Right cardiac atrium (tissue), 5 donors: ENCODE measurements at regions not wholly inside any gene's neighbourhood (a gene's known extent, or its start where the extent isn't known, plus 50 kb on each side); places are given as distances from the start of the nearest gene placed in this dataset.

ENCODE experiments used
- ATAC-seq, 2 donors: fragments of 200-7000 bp; cut with Tn5 transposase; one replicate each; pipeline versions ENCODE4 v1.8.0 to v1.9.1; 2020; ENCODE audit warnings: moderate library complexity in 2 of 2, mild to moderate bottlenecking in 1 of 2
- DNase-seq, 3 donors: peaks; one replicate each; pipeline ENCODE4 v3.0.0-alpha.2; 2020
- H3K27ac ChIP-seq: one replicate; pipeline ENCODE4 v1.5.1; 2013; ENCODE audit warnings: mild to moderate bottlenecking, low read length, control low read depth, moderate library complexity
- H3K27me3 ChIP-seq: one replicate; pipeline ENCODE4 v1.6.1; 2013; ENCODE audit not compliant: control insufficient read depth, insufficient read depth
- H3K4me1 ChIP-seq: one replicate; pipeline ENCODE4 v1.6.1; 2013; ENCODE audit warnings: low read length; ENCODE audit not compliant: control insufficient read depth, insufficient read depth
- H3K4me3 ChIP-seq: one replicate; pipeline ENCODE4 v1.5.1; 2013; ENCODE audit warnings: low read length, control low read depth
- H3K9me3 ChIP-seq: one replicate; pipeline ENCODE4 v1.6.1; 2013; ENCODE audit warnings: low read length; ENCODE audit not compliant: control insufficient read depth
- WGBS: extraction: QIAGEN DNeasy Blood & Tissue Kit; methylation state at CpG from one replicate; pipeline ENCODE4 v1.1.7; 2013; 5-methylcytosine and 5-hydroxymethylcytosine counted together
- intact Hi-C, 4 donors: fragments of 100-400 bp; cut with DNase I; formaldehyde crosslinking; loops; one replicate each; pipeline versions ENCODE4 v1.11.0 to v1.14.0; 2022 to 2023
- donor health status: healthy with polysubstance abuse.
- donor health status: DM: no; HTN: yes; CAD: no.
- donor health status: DM: no; HTN: no; CAD: no.
- donor health status: DM: no; HTN: yes; CAD: no; lungs with severe emphysema.
- donor health status: DM: yes; HTN: yes; CAD: no.

DNA sequence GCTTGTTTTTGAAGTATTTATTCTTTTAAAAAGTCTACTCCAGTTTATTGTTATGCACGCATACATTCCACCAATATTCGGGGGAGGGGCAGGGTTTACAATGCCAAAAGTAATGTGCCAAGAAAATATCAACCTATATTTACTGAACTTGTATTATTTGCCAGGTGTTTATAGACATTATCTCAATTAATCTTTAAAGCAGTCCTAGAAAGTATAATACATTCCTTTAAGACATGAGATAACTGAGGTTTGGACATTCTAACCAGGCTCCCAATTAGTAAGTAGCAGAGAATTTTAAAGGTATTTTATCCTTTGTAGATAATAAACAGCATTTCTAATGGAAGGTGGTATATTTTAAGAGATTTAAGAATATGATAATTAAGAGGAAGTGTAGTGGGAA lies 124.5 kb upstream of the LRIG3 start:
- Histone ChIP-seq H3K27ac (no peak overlapping the region), H3K4me1 (no peaks in the 10 kb centered on the region), H3K9me3 (no peaks in the 10 kb centered on the region), H3K27me3 (no peaks in the 10 kb centered on the region), H3K4me3 (no peak overlapping the region)
- no peak for DNase-seq
- no peak for ATAC-seq
- 83% methylated on average over 2 of the region's 2 CpGs for WGBS
- intact Hi-C loops = no loop called here

DNA sequence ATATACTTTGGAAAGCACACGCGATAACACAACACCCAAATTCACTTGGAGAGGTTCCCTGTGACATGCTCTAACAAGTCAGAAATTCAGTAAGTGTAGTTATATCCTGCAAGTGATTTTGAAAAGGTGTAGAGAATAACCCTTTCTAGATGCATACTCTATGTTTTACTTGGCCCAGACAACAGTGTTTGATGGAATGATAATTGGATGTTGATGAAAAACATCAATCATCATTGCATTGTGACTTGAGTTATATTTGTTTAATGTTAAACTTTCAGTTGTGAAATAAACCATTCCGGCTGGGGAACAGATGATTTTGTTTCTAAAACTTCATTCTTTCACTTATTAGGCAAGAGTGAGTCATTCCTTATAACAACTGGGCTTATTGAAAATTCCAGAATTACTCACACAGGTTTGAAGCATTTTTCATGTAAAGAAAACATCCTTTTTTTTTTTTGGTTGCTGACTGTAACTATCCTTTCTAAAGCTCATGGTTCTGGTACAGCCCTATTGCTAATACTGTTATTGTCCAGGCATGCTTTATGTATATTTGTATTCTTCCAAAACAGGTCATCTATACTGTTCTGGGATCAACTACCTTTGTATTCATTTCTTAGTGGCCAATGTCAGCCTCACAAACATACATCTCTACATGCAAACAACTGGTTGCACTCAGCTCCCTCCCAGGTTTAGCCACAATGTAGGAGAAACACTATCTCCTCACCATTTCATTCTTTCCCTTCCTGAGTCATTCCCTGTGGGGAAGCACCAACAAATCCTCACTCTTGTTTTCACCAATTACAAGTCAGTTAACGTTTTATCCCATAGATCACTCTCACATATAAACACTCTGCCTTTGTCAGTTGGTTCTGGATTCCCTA lies 121.2 kb upstream of the LRIG3 start:
- ATAC-seq (peak in 1 of 2 donors; percentile 14), DNase-seq (no peak)
- Histone ChIP-seq H3K27me3 (no peaks in the 10 kb centered on the region), H3K4me1 (no peaks in the 10 kb centered on the region), H3K9me3 (no peaks in the 10 kb centered on the region), H3K4me3 (no peak overlapping the region), H3K27ac (no peak overlapping the region)
- WGBS = 51% methylated on average over 4 of the region's 4 CpGs
- intact Hi-C loops = no loop called here

DNA sequence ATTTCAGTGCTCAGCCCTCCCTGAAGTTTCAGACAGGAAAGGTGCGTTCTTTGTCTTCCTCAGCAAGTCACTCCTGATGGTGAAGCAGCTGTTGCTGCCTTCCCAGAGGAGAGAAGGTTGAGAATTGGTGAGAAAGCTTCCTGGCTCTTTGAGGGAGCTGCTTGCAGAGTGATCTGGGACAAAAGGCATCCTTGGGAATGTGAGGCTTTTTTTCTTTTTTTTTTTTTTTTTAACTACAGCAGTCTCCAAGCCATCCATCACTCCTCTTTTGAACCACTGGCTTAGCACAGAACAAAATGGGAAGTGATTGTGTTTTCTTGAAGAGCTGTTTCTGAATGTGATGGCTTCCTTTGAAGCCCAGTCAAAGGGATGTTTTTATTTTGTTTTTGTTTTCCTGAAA lies 120.4 kb upstream of the LRIG3 start:
- 39% methylated on average over 1 of the region's 1 CpG for WGBS
- H3K4me3 ChIP-seq = no peak overlapping the region
- no peak for DNase-seq
- H3K4me1 ChIP-seq = no peaks in the 10 kb centered on the region
- no peaks in the 10 kb centered on the region for H3K27me3 ChIP-seq
- intact Hi-C loops = no loop called here
- H3K9me3 ChIP-seq = no peaks in the 10 kb centered on the region
- H3K27ac ChIP-seq = no peak overlapping the region
- ATAC-seq = no peak

DNA sequence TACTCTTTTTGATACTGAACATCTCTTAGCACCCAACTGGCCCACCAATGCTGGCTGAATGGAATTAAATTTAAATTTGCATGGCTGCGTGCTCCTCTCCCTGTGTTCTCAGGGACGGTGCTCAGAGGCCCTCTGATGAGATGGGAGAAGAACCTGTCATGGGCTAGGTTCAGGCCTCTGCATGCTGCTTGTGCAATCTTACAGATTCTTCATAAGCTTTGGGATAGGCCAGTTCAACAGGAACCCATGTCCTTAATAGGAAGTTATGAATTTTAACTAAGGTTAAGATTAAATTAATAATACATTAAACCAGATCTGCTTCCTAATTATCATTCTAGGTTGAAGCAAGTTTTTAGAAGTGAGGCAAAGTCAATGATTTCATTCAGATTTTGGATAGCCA lies 119.7 kb upstream of the LRIG3 start:
- no peak overlapping the region for H3K4me3 ChIP-seq
- no peaks in the 10 kb centered on the region for H3K9me3 ChIP-seq
- DNase-seq (no peak), ATAC-seq (no peak)
- intact Hi-C loops = no loop called here
- 96% methylated on average over 2 of the region's 2 CpGs for WGBS
- H3K4me1 ChIP-seq = no peaks in the 10 kb centered on the region
- H3K27me3 ChIP-seq = no peaks in the 10 kb centered on the region
- H3K27ac ChIP-seq = no peak overlapping the region

DNA sequence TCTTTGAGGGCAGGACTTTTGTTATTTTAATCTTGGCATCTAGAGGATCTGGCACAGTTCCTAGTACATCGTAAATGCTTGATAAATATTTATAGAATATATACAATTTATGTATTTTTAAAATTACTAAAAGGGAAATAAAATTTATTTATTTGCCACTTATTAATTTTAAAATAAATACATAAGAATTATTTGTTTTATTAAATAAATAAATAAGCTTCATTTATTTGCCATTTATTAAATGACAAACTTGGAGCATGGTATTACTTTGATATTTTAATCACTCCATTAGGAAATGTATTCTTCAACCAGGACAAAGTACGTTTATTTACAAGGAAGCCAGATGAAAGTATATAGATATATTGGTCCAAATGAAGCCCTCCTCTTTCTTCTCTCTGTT lies 118.7 kb upstream of the LRIG3 start:
- intact Hi-C loops = no loop called here
- H3K4me3 ChIP-seq = no peak overlapping the region
- no peaks in the 10 kb centered on the region for H3K9me3 ChIP-seq
- WGBS = 70% methylated on average over 2 of the region's 2 CpGs
- no peak for ATAC-seq
- DNase-seq = no peak
- no peak overlapping the region for H3K27ac ChIP-seq
- H3K27me3 ChIP-seq = no peaks in the 10 kb centered on the region
- no peaks in the 10 kb centered on the region for H3K4me1 ChIP-seq

DNA sequence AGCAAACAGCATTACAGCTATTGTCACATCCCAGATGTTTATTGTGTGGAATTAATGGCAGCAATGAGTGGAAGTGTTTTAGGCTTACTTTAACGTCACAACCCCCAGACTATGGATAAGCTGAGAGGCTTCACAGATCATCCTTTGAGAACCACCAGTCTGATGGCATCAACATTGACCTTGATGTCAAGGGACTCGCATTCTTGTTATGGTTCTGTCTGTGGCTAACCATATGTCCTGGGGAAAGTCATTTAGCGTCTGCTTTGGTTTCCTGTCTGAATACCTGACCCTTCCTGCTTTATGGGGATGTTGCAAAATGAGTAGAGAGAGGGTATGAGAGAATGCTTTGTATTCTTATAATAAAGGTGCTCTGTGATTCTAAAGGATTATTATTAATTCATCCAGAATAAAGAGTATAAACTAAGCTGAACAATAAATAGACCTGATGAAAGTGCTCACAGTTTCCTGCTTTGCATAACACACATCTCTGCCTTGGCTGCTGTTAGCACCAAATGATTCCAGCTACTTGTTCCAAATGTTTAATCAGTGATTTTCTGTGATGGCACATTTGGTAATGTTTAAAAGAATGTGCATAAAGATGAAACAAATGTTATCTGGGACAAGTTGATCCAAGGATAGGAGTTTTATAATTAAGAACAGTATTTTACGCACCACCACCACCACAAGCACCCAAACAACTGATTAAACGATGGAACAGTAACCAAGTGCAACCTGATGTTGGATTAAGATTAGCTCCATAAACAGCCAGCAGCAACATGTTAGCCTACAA lies 116.9 kb upstream of the LRIG3 start:
- no peak overlapping the region for H3K27ac ChIP-seq
- no peak for ATAC-seq
- WGBS = 69% methylated on average over 5 of the region's 5 CpGs

DNA sequence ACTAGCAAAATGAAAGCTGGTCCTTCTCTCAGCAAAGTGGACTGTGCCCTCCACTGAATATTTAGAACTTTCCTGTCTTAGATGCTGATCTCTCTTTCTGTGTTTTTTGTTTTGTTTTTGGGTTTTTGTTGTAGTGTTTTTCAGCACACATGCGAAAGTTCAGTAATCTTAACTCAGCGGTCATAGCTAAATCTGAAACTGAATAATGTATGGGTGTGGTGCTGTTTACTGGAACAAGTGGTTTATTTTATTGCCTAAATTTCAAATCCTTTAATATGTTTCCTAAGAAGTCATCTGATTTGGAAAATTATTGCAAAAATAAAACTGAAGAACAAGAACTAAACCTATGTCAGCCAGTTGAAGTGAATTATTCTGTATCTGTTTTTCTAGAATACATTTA lies 116.0 kb upstream of the LRIG3 start:
- WGBS = 91% methylated on average over 2 of the region's 2 CpGs
- no peaks in the 10 kb centered on the region for H3K4me1 ChIP-seq

More for the DNA sequence above, 116.9 kb upstream of the LRIG3 start:
- no peaks in the 10 kb centered on the region for H3K27me3 ChIP-seq
- H3K4me3 ChIP-seq = no peak overlapping the region
- no peaks in the 10 kb centered on the region for H3K9me3 ChIP-seq
- no peaks in the 10 kb centered on the region for H3K4me1 ChIP-seq
- intact Hi-C loops = no loop called here
- no peak for DNase-seq

DNA sequence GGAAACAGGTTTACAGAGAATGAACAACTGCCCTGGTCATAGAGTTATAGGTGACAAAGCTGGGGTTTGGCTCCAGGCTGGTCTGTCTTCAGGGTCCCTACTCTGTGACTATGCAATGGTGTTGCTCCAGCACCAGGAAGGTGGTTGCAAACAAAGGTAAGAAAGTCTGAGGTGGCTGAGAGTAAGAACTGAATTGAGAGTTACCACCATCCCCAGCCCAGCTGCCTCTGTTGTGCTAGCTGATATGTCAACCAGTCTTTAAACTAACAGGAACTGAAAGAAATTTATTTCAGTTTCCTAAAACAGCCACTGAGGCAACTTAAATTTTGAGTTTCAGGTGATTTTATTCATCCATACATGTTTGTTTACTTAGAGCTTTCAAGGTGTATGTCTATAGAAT lies 111.0 kb upstream of the LRIG3 start:
- Histone ChIP-seq H3K4me3 (no peak overlapping the region), H3K4me1 (no peaks in the 10 kb centered on the region), H3K27me3 (no peaks in the 10 kb centered on the region), H3K27ac (no peak overlapping the region), H3K9me3 (no peaks in the 10 kb centered on the region)
- intact Hi-C loops = no loop called here
- DNase-seq (no peak), ATAC-seq (no peak)

More for the DNA sequence above, 116.0 kb upstream of the LRIG3 start:
- no peak for ATAC-seq
- no peaks in the 10 kb centered on the region for H3K9me3 ChIP-seq
- no peak overlapping the region for H3K4me3 ChIP-seq
- no peak for DNase-seq
- intact Hi-C loops = no loop called here
- H3K27ac ChIP-seq = no peak overlapping the region
- H3K27me3 ChIP-seq = no peaks in the 10 kb centered on the region

DNA sequence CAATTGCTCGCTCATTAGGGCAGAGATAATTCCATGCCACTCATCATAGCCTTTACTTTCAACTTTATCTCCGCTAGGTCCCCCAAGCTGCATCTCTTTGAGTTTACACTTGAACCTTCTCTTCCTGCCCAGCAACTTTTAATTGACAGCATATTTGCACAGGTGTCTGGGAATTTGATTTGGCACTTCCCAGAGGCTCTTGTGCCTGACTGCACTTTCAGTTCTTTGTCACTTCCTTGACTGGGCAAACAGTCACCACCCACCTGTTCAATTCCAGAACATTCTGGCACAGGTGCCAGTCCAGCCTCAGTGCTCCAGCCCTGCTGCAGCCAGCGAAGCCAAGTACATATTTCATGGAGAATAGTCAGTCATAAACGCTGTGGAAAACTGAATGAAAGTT lies 110.1 kb upstream of the LRIG3 start:
- Histone ChIP-seq H3K4me3 (no peak overlapping the region), H3K27me3 (no peaks in the 10 kb centered on the region), H3K9me3 (no peaks in the 10 kb centered on the region), H3K4me1 (no peaks in the 10 kb centered on the region), H3K27ac (no peak overlapping the region)
- intact Hi-C loops = no loop called here
- ATAC-seq = no peak
- 83% methylated on average over 4 of the region's 4 CpGs for WGBS
- no peak for DNase-seq

DNA sequence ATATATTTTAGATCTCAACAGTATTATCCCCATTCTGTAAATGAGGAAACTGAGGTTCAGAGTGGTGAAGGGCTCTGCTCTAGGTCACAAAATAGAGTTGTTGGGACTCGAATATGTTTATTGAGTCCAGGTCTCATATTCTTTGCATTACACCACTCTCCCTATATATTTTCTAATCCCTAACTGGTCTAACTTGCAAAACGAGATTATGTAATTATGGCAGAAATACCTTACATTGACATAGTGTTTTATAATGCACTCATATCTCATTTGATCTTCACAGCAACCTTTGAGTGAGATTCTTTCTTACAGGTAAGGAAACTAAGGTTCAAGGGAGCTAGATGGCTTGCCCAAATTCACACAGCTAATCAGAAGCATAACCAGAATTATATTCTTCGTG lies 106.9 kb upstream of the LRIG3 start:
- H3K27ac ChIP-seq = no peak overlapping the region
- no peak overlapping the region for H3K4me3 ChIP-seq
- DNase-seq (no peak), ATAC-seq (no peak)
- H3K27me3 ChIP-seq = no peaks in the 10 kb centered on the region
- intact Hi-C loops = no loop called here
- H3K4me1 ChIP-seq = no peaks in the 10 kb centered on the region
- WGBS = 81% methylated on average over 3 of the region's 3 CpGs
- H3K9me3 ChIP-seq = no peaks in the 10 kb centered on the region

DNA sequence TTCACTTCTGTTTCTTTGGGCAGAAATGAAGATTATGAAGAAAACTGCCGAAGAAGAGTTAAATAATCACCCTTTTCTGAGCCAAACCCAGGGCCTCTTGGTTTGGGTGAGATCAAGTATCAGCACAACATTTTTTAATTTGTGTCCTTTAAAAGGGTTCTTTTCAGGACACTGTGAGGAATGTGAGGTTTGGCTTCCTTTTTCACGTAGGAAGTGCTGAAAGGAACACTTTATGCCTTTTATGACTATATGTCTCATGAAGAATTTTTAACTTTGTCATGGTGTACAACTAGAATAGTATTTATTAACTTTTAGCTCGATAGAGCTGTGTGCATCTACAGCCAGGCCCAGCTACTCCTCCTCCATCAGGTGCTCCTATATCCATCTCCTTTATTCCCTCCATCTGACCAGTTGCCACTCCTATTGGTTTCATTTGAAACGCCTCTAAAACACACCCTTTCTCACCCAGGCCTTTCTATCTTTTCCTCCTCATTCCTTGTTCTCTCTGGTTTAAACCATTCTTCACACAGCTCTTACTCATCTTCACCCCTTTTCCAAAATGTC lies 103.6 kb upstream of the LRIG3 start:
- Histone ChIP-seq H3K27me3 (no peaks in the 10 kb centered on the region), H3K9me3 (no peaks in the 10 kb centered on the region), H3K4me3 (no peak overlapping the region), H3K27ac (no peak overlapping the region), H3K4me1 (no peaks in the 10 kb centered on the region)
- ATAC-seq (no peak), DNase-seq (no peak)
- 67% methylated on average over 4 of the region's 4 CpGs for WGBS
- intact Hi-C loops = no loop called here
